Kidney epithelial cell (primary cell): ENCODE measurements at regions not wholly inside any gene's neighbourhood (a gene's known extent, or its start where the extent isn't known, plus 50 kb on each side); places are given as distances from the start of the nearest gene placed in this dataset.
"Not testable (repeated sequence)": the region's sequence is repeated elsewhere in the genome, so short reads cannot be mapped to it uniquely, and the experiment has no call there.

Source experiments
- DNase-seq: peaks from one replicate; pipeline ENCODE4 v3.0.0-alpha.2; 2010; ENCODE audit warnings: low read depth
- H3K27me3 ChIP-seq: 2 replicates; pipeline ENCODE4 v1.6.0; 2011; ENCODE audit warnings: low read length; ENCODE audit not compliant: control insufficient read depth, insufficient read depth
- H3K36me3 ChIP-seq: 2 replicates; pipeline ENCODE4 v1.5.1; 2011; ENCODE audit warnings: low read length; ENCODE audit not compliant: control insufficient read depth, insufficient read depth
- H3K4me3 ChIP-seq: 2 replicates; pipeline ENCODE4 v1.5.1; 2011; ENCODE audit warnings: low read depth, mild to moderate bottlenecking, control low read depth, low read length
- TF ChIP-seq, protein P1 (sequence below): IDR thresholded peaks from 2 replicates; pipeline ENCODE4 v1.5.1; 2011; ENCODE audit warnings: mild to moderate bottlenecking, moderate library complexity, low read length, control low read depth, inconsistent platforms; ENCODE audit not compliant: insufficient read depth, poor library complexity, severe bottlenecking

GRCh38 chr7:66549466-66549865 lies 79.2 kb upstream of the KCTD7 start:
- TF ChIP-seq, protein P1, sequence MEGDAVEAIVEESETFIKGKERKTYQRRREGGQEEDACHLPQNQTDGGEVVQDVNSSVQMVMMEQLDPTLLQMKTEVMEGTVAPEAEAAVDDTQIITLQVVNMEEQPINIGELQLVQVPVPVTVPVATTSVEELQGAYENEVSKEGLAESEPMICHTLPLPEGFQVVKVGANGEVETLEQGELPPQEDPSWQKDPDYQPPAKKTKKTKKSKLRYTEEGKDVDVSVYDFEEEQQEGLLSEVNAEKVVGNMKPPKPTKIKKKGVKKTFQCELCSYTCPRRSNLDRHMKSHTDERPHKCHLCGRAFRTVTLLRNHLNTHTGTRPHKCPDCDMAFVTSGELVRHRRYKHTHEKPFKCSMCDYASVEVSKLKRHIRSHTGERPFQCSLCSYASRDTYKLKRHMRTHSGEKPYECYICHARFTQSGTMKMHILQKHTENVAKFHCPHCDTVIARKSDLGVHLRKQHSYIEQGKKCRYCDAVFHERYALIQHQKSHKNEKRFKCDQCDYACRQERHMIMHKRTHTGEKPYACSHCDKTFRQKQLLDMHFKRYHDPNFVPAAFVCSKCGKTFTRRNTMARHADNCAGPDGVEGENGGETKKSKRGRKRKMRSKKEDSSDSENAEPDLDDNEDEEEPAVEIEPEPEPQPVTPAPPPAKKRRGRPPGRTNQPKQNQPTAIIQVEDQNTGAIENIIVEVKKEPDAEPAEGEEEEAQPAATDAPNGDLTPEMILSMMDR: no peak
- Histone ChIP-seq H3K36me3 (no peaks in the 10 kb centered on the region), H3K4me3 (no peak overlapping the region), H3K27me3 (no peaks in the 10 kb centered on the region)
- DNase-seq: no peak

DNA sequence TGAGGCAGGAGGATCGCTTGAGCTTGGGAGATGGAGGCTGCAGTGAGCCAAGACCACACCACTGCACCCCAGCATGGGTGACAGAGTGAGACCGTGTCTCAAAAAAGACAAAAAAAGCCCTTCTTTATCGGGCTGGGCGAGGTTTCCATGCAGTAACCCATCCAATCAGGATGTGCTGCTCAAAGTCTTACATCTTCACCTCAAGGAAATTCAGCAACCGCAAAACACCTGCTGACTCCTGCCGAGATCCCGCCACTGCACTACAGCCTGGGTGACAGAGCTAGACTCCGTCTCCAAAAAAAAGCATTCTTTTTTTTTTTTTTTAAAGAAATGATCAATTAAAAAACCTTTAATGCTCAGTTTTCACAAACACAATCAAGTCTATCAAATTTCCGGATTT lies 75.7 kb upstream of the KCTD7 start:
- TF ChIP-seq, protein P1: no peak
- no peak for DNase-seq
- H3K36me3 ChIP-seq: peaks cover 2% of the 10 kb centered on the region
- no peaks in the 10 kb centered on the region for H3K27me3 ChIP-seq
- no peak overlapping the region for H3K4me3 ChIP-seq

DNA sequence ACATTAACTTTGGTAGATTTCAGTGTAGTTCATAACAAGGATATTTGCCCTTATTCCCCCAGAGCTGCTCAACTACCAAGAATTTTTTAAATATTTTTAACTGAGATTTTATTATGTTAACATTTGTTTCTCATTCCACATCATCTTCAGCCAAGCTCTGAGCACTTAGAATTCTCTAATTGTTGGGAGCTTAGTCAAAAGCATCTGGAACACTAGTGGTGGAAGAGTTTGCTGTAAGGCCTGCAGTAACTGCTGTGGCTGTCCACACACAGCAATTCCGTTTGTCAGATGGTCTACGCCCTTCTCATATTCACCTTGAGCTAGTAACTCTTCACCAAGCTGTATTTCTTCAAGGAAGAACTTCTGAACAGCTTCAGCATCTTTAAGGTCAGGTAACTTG lies 75.0 kb upstream of the KCTD7 start:
- not testable (repeated sequence) for DNase-seq, H3K27me3 ChIP-seq, H3K4me3 ChIP-seq, H3K36me3 ChIP-seq

- H3K36me3 ChIP-seq, DNase-seq, H3K27me3 ChIP-seq, H3K4me3 ChIP-seq: not testable (repeated sequence)
Measured at GRCh38 chr7:66554291-66554690, 74.4 kb upstream of the KCTD7 start.

DNA sequence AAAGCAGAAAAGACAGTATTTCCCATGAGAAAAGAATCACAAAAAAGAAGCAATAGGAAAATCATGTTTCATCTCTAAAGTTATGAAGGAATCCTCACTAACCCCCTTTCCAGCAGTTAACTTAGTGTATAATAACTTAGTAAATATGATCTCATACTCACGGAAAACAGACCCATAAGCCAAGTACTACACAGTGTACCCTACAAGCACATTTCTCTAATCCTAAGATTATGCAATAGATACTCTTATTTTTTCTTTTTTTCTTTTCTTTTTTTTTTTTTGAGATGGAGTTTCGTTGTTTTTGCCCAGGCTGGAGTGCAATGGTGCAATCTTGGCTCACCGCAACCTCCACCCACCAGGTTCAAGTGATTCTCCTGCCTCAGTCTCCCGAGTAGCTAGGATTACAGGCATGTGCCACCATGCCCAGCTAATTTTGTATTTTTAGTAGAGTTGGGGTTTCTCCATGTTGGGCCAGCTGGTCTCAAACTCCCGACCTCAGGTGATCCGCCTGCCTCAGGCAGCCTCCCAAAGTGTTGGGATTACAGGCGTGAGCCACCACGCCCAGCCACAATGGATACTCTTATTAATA lies 73.7 kb upstream of the KCTD7 start:
- not testable (repeated sequence) for H3K4me3 ChIP-seq, H3K36me3 ChIP-seq, DNase-seq, H3K27me3 ChIP-seq

DNA sequence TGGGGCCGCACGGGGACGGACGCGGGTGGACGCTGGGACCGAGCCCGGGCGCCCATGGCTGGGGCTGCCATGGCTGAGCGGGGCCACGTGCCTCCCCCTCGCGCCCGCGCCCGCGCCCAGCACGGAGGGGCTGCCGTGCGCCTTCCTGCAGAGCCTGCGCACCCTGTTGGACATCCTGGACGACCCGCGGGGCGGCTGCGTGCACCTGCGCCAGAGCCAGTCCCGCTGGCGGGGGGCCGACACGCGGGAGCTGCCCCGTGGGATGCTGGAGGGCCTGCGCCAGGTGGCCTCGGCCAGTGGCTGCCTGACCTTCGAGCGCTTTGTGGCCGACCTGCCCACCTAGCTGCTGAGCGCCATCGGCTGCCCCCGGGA lies 72.5 kb upstream of the KCTD7 start:
- DNase-seq: no peak
- TF ChIP-seq, protein P1: no peak
- peaks cover 2% of the 10 kb centered on the region for H3K36me3 ChIP-seq
- H3K27me3 ChIP-seq: no peaks in the 10 kb centered on the region
- H3K4me3 ChIP-seq: no peak overlapping the region

DNA sequence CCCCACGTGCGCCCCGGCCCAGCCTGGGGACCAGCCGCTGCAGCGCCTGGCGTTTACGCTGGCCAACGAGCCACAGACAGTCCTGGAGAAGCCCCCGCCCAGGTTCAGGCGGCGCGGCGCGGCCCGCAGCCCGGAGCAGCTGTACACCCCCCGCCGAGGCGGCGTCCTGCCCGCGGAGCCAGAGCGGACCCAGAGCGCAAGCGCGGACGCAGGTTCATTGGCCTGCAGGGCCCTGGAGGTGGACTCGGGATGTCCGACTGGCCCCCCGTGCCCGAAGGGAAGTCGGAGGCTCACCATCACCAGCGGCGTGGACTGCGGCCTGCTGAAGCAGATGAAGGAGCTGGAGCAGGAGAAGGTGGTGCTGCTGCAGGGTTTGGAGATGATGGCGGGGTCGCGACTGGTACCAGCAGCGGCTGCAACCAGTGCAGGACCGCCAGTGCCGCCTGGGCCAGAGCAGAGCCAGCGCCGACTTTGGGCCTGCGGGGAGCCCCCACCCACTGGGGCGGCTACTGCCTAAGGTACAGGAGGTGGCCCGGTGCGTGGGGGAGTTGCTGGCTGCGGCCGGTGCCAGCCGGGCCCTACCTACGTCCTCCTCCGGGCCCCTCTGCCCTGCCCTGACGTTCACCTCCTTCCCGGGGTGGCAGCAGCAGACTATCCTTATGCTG lies 72.0 kb upstream of the KCTD7 start:
- TF ChIP-seq, protein P1: no peak
- H3K27me3 ChIP-seq: no peaks in the 10 kb centered on the region
- peaks cover 2% of the 10 kb centered on the region for H3K36me3 ChIP-seq
- H3K4me3 ChIP-seq: no peak overlapping the region
- DNase-seq: no peak
